ENCODE measurements at regions not wholly inside any gene's neighbourhood (a gene's known extent, or its start where the extent isn't known, plus 50 kb on each side); places are given as distances from the start of the nearest gene placed in this dataset.
"Not testable (repeated sequence)": the region's sequence is repeated elsewhere in the genome, so short reads cannot be mapped to it uniquely, and the experiment has no call there.

DNA sequence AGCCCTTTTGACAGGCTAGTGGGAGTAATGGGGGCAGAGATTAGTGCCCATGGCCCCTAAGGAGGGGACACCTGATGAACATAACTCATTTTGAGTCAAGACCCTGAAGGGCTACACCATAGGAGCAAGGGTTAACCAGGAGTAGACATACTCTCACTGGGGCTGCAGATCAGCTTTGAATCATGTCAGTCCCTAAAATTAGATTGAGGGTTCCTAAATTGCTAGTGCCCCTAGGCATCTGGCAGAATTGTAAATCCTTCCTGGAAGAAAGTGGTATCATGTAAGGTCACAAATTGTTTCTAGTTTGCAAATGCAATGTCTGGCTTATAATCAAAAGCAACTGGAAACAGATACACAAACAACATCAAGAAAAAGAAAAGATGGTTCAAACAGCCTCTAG is 52.1 kb upstream of the LRRC37A2 start:
- FAIRE-seq, result not testable (repeated sequence)

DNA sequence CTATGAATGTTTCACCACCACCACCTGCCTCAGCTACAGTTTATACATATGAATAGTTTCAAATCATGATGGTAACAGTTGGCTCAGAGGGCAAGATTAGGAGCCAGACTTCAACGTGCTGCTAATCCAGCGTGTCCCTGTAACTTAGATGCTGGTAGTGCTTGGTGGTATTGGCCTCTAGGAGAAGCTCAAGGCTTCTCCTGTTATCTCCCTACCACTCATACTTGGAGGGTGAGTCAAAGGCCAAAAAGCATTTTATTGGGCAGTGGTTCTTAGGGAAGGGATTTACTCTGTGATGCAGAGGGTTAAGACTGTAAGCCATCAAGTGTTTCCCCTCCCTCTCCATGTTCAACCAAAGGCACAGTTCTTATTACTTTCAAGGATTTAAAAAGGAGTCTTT is 57.2 kb upstream of the LRRC37A2 start:
- not testable (repeated sequence) for FAIRE-seq

- not testable (repeated sequence) for FAIRE-seq
Measured at GRCh38 chr17:46454572-46454971, 57.7 kb upstream of the LRRC37A2 start.

- not testable (repeated sequence) for FAIRE-seq
Measured at GRCh38 chr17:46453077-46453476, 59.2 kb upstream of the LRRC37A2 start.

DNA sequence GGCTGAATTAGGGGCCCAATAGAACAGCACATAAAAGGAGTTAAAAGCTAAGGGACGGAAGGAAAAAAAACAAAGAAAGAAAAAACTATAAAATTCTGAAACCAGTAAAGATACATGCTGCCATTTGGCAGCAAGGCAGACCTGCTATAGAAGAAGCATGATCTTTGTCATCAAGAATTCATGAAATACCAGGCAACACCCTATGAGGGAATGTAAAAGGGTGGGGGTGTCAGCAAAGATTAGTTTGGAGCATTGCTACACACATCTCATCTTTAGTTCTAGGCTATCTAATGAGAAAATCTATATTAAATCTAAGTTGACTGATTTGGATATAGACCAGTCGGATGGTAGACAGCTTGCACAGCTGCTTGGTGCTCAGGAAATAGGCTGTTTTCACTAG is 66.4 kb upstream of the LRRC37A2 start:
- not testable (repeated sequence) for FAIRE-seq

DNA sequence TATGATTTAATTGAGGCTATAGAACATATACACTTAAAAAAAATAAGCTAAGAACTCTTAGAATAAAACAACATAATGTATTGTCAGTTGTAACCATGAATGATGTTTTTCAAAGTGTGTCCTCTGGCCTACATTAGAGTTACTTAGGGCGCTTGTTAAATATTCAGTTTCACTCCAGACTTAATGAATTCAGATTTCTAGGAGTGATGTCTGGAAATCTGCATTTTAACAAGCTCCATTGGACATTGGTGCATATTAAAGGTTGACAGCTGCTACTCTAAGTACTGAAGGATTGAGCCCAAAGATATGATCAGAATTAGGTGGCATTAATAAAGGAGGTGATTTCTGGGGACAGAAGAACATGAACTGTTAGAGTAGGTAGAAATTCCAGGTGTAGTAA is 66.9 kb upstream of the LRRC37A2 start:
- FAIRE-seq, result not testable (repeated sequence)

- not testable (repeated sequence) for FAIRE-seq
Measured at GRCh38 chr17:46442153-46442552, 70.1 kb upstream of the LRRC37A2 start.

DNA sequence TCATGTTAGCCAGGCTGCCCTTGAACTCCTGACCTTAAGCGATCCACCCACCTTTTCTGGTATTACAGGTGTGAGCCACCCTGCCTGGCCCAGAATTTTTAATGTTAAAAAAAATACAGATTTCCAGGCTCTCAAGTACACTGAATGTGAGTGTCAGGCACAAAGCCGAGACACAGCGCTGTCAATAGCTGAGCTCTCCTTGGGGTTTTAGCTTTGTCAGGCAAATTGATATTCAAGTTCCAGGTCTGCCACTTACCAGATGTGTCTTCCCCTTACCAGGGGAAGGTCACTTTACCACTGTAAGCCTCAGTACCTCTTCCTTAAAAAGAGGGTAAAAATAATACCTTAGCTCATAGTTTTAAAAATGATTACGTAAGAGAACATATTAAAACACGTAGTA is 71.6 kb upstream of the LRRC37A2 start:
- not testable (repeated sequence) for FAIRE-seq

DNA sequence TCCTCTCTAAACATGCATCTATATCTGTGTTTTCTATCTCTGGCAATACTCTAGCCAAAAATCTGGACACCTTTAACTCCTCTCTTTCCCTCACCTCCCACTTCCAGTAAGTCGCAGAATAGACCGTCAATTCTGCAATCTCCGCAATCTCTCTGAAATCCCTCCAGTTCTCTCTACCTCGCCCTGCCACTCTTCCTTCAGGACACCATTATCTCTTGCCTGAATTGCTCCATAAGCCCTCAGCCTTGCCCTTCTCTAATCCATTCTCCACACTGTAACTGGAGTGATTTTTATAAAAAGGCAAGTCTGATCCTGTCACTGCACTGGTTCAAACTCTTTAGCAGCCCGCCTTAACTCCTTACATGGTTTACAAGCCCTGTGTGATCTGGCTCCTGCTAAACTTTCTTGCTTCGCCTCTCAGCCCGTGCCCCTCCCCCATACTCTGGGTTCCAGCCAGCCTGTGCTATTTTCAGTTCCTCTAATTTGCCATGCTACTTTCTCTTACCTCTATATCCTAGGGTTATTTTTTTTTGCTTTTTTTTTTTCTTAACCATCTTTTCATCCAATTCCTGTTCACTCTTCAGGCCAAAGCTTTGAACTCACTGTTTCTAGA is 73.0 kb upstream of the ARL17B start:
- not testable (repeated sequence) for FAIRE-seq

GRCh38 chr17:46430300-46430699 is 68.7 kb upstream of the ARL17B start:
- FAIRE-seq, result not testable (repeated sequence)

GRCh38 chr17:46429675-46430074 is 68.1 kb upstream of the ARL17B start:
- FAIRE-seq, result not testable (repeated sequence)

- peak; percentile 98 for FAIRE-seq
Measured at GRCh38 chr17:46424187-46424884, 62.8 kb upstream of the ARL17B start.

DNA sequence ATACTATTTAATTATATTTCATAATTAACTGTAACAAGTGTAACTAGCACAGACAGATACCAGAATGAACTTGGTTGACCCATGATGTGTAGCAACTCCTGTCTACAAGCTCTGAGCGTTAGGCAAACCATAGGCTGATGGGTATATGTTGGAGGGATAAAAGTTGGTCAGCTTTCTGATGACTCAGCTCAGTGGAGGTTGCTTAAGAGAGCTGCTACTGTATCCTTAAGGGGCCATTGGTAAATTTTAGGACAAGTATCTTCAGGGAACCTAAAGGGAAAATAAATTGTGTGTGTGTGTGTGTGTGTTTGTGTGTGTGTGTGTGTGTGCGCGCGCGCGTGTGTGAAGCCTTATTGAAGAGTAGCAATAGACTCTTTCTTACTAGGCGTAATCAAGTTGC is 56.3 kb upstream of the ARL17B start:
- not testable (repeated sequence) for FAIRE-seq

GRCh38 chr17:46417261-46417660 is 55.7 kb upstream of the ARL17B start:
- FAIRE-seq, result not testable (repeated sequence)

DNA sequence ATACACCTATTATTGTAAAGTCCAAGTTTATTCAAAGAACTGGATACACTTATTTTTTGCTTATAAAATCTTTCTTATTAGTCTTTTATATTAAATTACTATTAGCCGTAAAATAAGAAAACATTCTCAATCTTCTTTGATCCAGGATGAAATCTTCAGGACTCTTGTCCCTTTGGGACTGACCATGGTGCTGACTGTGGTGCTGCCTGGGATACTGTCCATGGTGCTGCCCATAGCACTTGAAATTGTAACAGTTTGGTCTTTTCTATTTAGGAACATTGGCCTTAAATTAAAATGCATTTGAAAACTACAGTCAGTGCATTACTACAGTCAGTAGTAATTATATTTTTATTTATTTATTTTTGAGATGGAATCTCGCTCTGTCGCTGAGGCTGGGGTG is 53.0 kb upstream of the ARL17B start:
- FAIRE-seq, result not testable (repeated sequence)

GRCh38 chr17:46412156-46412555 is 50.6 kb upstream of the ARL17B start:
- FAIRE-seq, result not testable (repeated sequence)

DNA sequence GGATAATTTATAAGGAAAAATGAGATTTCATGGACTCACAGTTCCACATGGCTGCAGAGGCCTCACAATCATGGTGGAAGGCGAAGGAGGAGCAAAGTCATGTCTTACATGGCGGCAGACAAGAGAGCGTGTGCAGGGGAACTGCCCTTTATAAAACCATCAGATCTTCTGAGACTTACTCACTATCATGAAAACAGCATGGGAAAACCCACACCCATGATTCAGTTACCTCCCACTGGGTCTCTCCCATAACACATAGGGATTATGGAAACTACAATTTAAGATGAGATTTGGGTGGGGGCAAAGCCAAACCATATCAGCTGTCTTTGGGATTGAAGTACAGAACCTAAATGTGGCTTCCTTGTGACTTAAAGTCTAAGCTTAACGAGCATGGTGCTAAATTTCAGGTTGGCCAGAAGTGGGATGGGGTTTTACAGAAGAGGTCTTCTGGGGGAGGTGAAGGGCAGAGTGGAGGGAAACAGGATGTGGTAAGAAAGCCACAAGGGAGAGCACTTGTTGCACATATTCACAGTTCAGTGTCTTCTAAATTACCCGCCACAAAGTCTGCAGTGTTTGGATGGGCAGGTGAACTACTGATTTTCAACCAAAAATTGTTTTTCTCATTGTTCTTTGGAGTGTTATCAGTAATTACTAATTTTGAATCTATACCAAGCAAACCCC is 49.7 kb upstream of the ARL17B start:
- FAIRE-seq, result not testable (repeated sequence)

Data from colon (tissue), 2 donors.